ENCODE measurements at regions not wholly inside any gene's neighbourhood (a gene's known extent, or its start where the extent isn't known, plus 50 kb on each side); places are given as distances from the start of the nearest gene placed in this dataset.
A peak's percentile ranks its signal among the peaks of the same experiment; 100 is the strongest.
"Not testable (repeated sequence)": the region's sequence is repeated elsewhere in the genome, so short reads cannot be mapped to it uniquely, and the experiment has no call there.

- no peak for DNase-seq (ENCODE audit: low read depth in 3 of 3)
These were observed 257.7 kb downstream of the SPRY2 start for GRCh38 chr13:80083081-80083852.

- no peak for DNase-seq (ENCODE audit: low read depth in 3 of 3)
These were observed 258.4 kb downstream of the SPRY2 start for GRCh38 chr13:80082396-80083080.

GRCh38 chr13:80074811-80075210, 266.1 kb downstream of the SPRY2 start:
- DNase-seq (ENCODE audit: low read depth in 3 of 3), result no peak

- no peak for DNase-seq (ENCODE audit: low read depth in 3 of 3)
These were observed 266.7 kb downstream of the SPRY2 start for GRCh38 chr13:80074143-80074752.

GRCh38 chr13:80072231-80072630, 268.7 kb downstream of the SPRY2 start:
- no peak for DNase-seq (ENCODE audit: low read depth in 3 of 3)

- DNase-seq (ENCODE audit: low read depth in 3 of 3), result no peak
These were observed 270.8 kb downstream of the SPRY2 start for GRCh38 chr13:80070024-80070703.

- no peak for DNase-seq (ENCODE audit: low read depth in 3 of 3)
These were observed 271.6 kb downstream of the SPRY2 start for GRCh38 chr13:80069374-80069773.

GRCh38 chr13:80065996-80066395, 274.9 kb downstream of the SPRY2 start:
- no peak for DNase-seq (ENCODE audit: low read depth in 3 of 3)

GRCh38 chr13:80062416-80062815, 278.5 kb downstream of the SPRY2 start:
- DNase-seq (ENCODE audit: low read depth in 3 of 3), result not testable (repeated sequence)

GRCh38 chr13:80059789-80060188, 281.1 kb downstream of the SPRY2 start:
- DNase-seq (ENCODE audit: low read depth in 3 of 3), result no peak

- no peak for DNase-seq (ENCODE audit: low read depth in 3 of 3)
These were observed 282.3 kb downstream of the SPRY2 start for GRCh38 chr13:80058626-80059025.

GRCh38 chr13:80055847-80056246, 285.1 kb downstream of the SPRY2 start:
- DNase-seq (ENCODE audit: low read depth in 3 of 3), result no peak

GRCh38 chr13:80054806-80055205, 286.1 kb downstream of the SPRY2 start:
- no peak for DNase-seq (ENCODE audit: low read depth in 3 of 3)

- DNase-seq (ENCODE audit: low read depth in 3 of 3), result no peak
These were observed 288.6 kb downstream of the SPRY2 start for GRCh38 chr13:80052286-80052685.

GRCh38 chr13:80050252-80050651, 290.7 kb downstream of the SPRY2 start:
- no peak for DNase-seq (ENCODE audit: low read depth in 3 of 3)

GRCh38 chr13:80048802-80049201, 292.1 kb downstream of the SPRY2 start:
- peak; percentile 38 to 61 (median 40) for DNase-seq (ENCODE audit: low read depth in 3 of 3)

- DNase-seq (ENCODE audit: low read depth in 3 of 3), result no peak
These were observed 292.9 kb downstream of the SPRY2 start for GRCh38 chr13:80048030-80048429.

GRCh38 chr13:80047406-80047805, 293.5 kb downstream of the SPRY2 start:
- DNase-seq (ENCODE audit: low read depth in 3 of 3), result no peak

GRCh38 chr13:80040981-80041317, 300.0 kb downstream of the SPRY2 start:
- DNase-seq (ENCODE audit: low read depth in 3 of 3), result no peak

GRCh38 chr13:80040196-80040980, 300.5 kb downstream of the SPRY2 start:
- DNase-seq (ENCODE audit: low read depth in 3 of 3), result no peak

GRCh38 chr13:80039000-80039399, 301.9 kb downstream of the SPRY2 start:
- no peak for DNase-seq (ENCODE audit: low read depth in 3 of 3)

- no peak for DNase-seq (ENCODE audit: low read depth in 3 of 3)
These were observed 302.6 kb downstream of the SPRY2 start for GRCh38 chr13:80038371-80038770.

Measured in stimulated activated CD4-positive, alpha-beta T cell treated with anti-CD3 and anti-CD28 coated beads, TNF-alpha, amount 100 ng/mL, for 24 hours (primary cell).